GM04504 (cell line): ENCODE measurements at regions not wholly inside any gene's neighbourhood (a gene's known extent, or its start where the extent isn't known, plus 50 kb on each side); places are given as distances from the start of the nearest gene placed in this dataset.
"Not testable (repeated sequence)": the region's sequence is repeated elsewhere in the genome, so short reads cannot be mapped to it uniquely, and the experiment has no call there.

Source experiments
- DNase-seq: peaks from one replicate; pipeline ENCODE4 v3.0.0-alpha.2; 2012; ENCODE audit warnings: low read depth

- no peak for DNase-seq
These were observed 195.3 kb upstream of the EPHA4 start for GRCh38 chr2:221767106-221768012.

- no peak for DNase-seq
These were observed 190.4 kb upstream of the EPHA4 start for GRCh38 chr2:221762496-221762895.

DNA sequence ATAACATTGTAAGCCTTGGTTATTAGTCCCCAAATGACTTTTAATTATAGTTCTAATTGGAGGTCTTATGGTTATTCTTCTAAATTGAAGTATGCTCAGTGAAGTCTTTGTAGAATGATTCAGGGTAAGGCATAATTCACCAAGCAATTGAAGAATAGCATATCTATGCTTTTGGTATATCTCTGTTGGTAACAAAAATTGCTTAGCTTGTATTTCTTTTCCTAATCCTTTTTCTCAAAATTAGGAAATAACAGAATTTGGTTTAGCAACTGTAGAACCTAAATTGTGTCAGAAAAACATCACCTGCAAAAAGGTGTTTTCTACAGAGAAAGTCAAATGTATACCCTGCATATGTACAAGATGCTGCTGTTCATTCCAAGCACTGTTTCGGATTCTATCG is 189.2 kb upstream of the EPHA4 start:
- no peak for DNase-seq

DNA sequence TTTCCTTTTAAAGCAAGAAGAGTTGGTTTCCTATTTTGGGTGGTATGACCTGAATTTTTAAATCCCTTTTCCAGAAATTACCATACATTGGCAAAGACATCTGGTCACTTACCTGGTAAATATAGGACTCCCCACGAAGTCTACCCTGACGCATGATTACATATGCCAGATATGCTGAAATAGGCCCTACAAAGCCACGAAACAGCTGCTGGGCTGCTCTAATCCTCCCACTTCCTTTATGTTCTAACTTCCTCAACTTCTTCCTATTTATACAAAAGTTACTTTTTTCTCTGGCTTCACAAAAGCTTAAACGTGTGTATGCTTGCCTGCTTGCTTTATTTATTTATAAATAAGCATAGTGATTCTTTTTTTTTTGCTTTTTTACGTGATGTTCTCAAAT is 186.0 kb upstream of the EPHA4 start:
- DNase-seq: no peak

DNA sequence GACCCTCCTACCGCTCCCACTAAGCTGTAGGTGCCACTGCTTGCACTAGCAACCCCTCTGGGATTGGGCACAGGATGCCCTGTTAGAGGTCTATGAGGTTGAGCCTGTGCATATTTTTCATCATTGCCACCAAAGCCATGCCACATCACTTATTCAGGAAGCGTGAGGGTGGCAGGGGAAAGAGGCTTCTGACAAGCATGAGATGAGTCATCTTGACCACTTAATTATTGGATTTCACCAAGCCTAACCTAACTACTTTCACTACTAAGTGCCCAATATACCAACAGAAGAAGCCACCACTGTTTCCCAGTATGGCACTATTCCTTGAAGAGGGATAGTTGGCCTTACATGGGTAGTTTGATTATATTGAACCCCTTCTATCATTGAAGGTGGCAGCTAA is 181.3 kb upstream of the EPHA4 start:
- no peak for DNase-seq

DNA sequence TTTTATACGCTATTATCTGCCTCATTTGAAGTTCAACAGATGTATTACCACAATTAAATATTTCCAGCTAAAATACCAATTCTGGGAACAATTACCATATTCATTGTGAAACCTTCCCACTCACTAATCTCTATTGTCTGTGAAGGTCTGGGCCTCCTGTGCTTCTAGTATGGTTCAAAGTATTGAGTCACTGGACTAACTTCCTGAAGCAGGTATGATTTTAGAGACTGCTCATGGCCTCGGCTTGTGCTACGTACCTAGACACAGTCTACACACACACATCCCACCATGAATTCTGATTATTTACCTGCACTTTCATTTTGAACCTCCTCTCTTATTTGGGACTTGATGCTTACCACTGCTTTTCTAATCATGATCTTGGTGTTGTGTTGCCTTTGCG is 180.7 kb upstream of the EPHA4 start:
- DNase-seq: no peak

DNA sequence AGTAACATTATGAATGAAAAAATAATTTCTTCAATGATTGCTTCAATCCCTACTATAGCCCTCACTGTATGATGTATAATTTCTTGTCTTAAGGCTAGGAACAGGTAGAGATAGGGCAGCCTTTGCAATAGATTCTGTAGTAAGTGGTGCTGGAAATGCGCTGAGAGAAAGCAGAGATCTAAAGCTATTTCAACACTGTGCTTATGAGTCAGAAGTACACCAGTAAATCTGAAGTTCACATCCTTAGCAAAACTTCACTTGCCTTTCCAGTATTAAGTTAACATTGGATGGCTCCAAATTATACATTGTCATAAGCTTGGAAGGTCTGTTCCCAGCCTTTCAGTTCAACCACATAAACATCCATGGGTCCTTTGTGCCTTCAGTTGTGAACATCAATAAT is 178.2 kb upstream of the EPHA4 start:
- DNase-seq: no peak

DNA sequence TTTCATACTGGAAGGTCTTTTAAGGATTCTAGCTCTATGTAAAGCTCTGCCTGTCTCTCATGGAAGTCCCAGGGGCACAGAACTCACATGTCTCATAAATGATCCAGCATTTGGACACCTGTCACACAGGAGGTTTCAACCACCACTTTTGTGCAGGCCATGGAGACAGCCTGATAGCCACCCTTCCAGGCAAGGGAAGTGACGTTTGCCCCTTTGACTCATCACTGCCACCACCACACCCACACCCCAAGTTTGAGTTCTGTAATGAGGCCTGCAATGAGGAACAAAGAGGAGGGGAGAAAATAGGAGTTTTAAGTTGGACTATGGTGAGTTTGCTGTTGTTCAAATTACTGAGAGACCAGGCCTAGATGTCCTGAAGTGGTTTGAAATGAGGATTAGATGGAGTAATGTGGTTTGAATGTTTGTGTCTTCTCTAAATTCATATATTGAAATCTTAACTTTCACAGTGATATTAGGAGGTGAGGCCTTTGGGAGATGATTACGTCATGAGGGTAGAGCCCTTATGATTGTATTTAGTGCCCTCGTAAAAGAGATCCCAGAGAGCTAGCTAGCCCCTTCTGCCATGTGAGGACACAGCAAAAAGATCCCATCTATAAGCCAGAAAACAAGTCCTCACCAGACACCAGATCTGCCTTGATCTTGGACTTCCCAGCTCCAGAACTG is 175.3 kb upstream of the EPHA4 start:
- DNase-seq: no peak

- no peak for DNase-seq
These were observed 169.6 kb upstream of the EPHA4 start for GRCh38 chr2:221741496-221742211.

DNA sequence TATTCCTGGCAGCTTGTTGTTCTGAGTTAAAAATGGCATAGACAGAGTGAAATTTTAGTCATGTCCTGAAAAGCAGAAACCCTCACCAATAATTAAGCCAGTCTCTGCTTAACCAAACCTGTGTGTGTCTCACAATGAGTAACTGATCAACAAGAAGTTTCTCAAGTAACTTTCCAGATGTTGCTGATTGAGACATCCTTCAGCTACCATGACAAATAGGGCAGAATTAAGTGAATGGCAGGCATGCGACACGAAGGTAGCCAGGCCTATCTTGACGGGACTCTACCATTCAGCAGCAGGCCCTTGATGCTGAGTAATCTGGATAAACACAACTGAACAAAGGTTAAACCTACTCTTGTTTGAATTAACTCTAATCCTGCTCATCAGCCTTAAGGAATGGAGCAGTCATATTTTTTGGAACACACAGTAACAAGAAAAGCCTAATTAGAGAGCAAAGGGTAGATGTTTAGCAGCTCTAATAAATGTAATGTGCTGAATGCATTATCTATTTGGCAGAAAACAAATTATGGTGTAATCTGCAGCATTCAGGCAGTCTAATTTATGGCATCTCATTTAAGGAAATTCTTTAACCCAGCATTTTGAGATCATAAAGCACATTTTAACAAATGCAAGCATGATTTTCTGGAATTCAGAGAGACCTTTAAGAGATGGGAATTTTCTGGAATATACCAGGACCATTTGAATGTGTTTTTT is 159.5 kb upstream of the EPHA4 start:
- DNase-seq: no peak

- DNase-seq: no peak
These were observed 154.9 kb upstream of the EPHA4 start for GRCh38 chr2:221726894-221727513.

GRCh38 chr2:221724631-221725203 is 152.6 kb upstream of the EPHA4 start:
- no peak for DNase-seq

GRCh38 chr2:221724117-221724516 is 152.0 kb upstream of the EPHA4 start:
- DNase-seq: not testable (repeated sequence)

GRCh38 chr2:221716426-221717303 is 144.6 kb upstream of the EPHA4 start:
- no peak for DNase-seq

GRCh38 chr2:221715523-221716247 is 143.6 kb upstream of the EPHA4 start:
- DNase-seq: no peak

- DNase-seq: no peak
These were observed 138.6 kb upstream of the EPHA4 start for GRCh38 chr2:221710744-221711143.

DNA sequence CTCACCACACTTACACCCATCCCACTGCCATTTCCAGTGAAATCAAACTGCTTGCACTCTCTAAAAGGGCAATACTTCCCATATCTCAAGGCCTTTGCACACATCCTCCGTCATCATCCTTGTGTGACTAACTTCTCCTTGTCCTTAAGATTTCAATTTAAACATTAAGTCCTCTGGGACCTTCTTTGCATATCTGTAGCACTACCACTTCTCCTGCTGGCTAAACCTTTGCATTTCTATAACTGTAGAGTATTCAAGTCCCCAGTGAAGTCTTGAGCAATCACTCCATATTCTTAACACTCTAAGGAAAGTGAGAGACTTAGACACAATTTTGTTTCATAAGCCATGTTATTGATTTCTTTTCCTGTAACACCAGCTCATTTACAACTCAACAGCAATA is 136.8 kb upstream of the EPHA4 start:
- DNase-seq: no peak

- DNase-seq: no peak
These were observed 133.2 kb upstream of the EPHA4 start for GRCh38 chr2:221705185-221705877.

GRCh38 chr2:221704442-221704841 is 132.3 kb upstream of the EPHA4 start:
- no peak for DNase-seq
